CD4-positive, alpha-beta T cell treated with Interleukin-2 at 100 ng/mL for 4 hours (primary cell): ENCODE measurements at regions not wholly inside any gene's neighbourhood (a gene's known extent, or its start where the extent isn't known, plus 50 kb on each side); places are given as distances from the start of the nearest gene placed in this dataset.
A peak's percentile ranks its signal among the peaks of the same experiment; 100 is the strongest.

ENCODE experiments used
- DNase-seq: peaks from one replicate; pipeline ENCODE4 v3.0.0-alpha.2; 2020; ENCODE audit warnings: low spot score

DNA sequence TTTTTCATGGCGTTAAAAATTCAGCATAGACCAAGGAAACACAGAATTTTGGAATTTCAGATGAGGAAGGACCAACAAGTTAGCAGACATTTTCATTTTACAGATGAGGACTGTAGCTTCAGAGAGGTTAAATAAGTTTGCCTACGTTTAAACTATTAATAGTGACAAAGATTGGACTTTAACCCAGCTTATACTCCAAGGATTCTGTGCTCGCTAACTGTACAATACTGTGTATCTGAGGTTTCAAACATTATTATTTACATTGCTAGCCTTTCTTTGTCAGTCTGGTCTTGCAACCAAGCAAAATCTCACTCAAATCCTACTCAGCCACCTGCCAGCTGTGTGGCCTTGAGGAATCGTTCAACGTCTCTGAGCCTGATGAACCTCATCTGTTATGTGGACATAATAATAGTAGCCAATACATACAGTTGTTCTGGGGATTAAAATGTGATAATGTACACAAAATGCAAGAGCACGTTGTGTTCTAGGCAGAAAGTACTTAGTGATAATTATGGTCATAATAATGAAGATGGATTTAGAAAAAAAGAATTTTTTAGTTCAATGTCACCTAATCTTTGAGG, 462.4 kb upstream of the TRIB2 start:
- no peak for DNase-seq

DNA sequence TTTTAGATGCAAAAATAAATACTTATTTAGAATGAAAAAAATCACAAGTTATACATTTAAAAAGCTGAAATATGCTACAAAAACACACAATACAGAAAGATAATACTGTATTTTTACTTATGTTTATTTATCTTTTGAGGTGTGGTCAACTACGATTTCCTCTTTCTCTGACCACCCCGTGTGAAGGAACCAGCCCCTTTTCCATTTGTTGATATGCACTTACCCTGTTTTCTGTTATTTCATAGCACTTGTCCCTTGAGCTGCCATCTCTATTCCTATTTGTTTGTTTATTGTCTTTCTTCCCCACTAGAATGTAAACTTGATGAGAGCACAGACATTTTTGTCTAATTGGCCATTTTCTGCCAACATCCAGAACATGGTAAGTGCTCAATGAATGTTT, 460.5 kb upstream of the TRIB2 start:
- DNase-seq = no peak

DNA sequence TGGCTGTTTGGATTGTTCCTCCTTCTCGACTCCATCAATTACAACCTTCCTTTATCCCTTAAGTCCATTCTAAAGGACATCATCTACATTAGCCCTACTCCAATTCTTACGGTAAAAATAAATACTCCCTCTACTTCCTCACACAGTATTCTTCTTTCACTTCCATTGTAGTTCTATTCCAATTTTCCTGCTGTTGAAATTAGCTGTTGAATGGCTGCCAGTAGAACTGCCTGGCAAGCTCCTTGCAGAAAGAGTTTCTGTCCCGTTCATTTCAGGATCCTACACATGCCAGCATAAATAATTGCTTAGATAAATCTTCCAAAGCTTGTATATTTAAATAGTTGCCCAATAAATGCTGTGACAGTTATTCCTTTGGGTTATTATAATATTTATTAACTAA, 459.3 kb upstream of the TRIB2 start:
- DNase-seq = no peak

DNA sequence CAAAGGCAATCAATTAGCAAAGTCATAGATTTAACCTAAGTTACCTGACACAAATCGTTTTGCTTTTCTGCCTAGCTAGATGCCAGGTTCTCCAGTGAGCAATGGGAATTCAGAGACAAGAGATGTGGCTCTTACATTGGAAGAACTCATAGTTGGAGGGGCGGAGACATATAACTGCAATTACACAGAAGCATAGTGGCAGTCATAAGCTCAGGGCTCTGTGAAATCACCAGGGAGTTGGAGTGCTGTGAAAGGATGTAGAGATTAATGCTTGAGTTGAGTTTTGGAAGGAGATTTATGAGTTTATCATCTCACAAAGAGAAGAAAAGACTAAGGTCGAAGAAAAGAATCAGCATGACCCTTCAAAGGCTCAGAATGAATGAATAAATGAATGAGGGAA, 457.2 kb upstream of the TRIB2 start:
- DNase-seq = no peak

DNA sequence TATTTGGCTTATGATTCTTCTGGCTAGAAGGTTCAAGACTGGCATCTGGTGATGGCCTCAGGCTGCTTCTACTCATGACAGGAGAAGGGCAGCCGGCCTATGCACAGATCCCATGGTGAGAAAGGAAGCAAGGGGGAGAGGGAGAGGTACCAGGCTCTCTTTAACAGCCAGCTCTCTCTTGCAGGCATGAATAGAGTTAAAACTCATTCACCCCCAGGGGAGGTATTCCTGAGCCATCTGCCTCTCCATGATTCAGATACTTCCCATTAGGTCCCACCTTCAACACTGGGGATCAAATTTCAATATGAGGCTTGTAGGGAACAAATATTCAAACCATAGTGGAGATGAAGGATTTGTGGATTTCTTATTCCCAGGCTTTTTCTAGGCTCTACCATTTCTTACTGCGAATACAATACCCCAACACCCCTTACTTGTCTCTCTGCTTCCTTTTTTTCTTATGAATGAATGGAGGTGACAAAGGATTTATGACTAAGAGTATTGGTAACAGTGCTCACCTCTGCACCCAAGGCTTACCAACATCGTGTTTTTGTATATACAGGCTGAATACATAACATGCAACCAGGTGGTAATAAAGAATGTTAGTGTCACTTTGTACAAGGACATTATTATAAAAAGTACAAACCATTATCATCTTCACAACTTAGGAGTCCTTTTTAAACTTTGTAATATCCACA, 454.6 kb upstream of the TRIB2 start:
- no peak for DNase-seq

DNA sequence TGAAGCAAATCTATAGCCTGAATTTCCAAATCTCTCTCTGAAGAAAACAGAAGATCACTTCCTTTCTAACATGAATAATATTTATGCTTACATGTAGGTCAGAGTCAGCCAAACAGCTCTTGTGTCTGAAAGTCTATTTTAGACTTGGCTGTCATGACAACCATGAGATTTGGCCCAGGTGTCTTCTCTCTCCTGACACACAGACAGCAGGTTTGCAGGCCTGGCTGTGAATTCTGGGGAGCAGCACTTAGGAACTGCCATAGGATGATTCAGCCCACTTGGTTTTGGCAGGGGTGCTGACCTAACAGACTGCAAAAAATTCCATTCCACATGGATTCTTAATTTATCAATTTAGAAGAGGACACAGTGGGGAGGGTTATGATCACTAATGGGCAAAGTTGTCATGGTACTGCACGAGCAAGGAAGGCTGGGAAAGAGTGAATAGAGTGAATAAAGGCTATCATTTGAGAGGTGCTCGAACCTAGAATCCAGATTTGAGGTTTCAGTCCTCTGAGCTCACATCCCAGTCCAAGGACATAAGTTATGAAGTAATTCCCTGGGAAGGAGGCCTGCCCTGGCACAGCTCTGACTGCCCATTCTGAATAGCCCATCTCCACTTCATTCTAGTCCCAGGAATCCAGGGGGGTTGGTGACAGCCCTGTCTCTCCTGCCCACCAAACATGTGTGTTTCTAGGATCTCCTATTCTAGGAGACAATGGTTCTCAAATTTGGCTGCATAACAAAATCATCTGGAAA, 453.9 kb upstream of the TRIB2 start:
- DNase-seq = peak; percentile 3

DNA sequence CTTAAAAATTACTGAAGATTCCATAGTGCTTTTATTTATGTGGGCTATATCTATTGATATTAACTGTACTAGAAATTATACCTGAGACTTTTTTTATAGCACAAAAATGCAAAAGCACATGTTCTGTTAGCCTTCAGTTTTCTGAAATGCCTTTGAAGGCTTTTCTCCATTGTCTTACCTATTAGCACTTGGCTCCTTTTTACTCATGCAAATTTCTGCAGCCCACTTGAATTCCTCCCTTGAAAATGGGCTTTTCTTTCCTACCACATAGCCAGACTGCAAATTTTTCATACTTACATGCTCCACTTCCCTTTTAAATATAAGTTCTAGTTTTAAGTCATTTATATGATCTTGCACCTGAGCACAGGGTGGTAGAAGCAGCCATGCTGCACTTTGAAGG, 453.0 kb upstream of the TRIB2 start:
- no peak for DNase-seq

DNA sequence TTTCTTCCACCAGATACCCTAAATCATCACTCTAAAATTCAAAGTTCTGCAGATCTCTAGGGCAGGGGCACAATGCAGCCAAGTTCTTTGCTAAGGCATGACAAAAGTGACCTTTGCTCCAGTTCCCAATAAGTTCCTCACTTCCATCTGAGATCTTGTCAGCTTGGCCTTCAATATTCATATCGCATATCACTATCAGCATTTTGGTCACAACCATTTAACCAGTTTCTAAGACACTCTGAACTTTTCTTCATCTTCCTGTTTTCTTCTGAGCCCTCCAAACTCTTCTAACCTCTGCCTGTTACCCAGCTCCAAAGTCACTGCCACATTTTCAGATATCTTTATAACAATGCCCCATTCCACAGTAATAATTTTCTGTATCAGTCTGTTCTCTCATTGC, 452.6 kb upstream of the TRIB2 start:
- DNase-seq = no peak

DNA sequence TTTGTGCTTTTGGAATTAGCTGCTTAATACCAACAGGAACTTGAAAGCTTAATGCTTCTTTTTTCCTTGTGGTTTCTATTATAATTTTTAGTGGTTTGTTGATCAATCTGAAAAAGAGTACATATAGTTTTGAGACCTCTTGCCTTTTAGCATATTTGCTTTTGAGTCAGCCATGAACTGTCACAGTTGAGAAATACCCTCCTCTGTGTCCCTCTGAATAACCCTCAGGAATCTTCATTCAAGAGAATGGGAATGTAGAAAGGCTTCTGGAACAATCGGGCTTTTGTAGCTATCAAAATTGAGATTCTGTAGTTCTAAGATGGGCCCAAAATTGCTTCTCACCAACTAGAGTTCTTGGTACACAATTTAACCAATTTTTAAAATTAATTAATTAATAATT, 451.1 kb upstream of the TRIB2 start:
- no peak for DNase-seq

DNA sequence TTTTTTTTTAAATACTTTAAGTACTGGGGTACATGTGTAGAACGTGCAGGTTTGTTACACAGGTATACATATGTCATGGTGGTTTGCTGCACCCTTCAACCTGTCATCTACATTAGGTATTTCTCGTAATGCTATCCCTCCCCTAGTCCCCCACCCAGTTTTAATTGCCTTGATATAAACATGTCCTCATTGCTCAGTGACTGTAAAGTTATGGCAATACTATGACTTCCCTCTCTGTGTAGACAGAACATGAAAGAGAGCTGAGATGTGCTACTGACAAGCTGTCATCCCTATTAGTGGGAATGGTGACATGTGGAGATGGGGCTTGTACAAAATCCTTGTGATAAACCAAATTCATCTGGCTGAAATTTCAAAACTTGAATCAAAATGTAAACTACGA, 449.7 kb upstream of the TRIB2 start:
- DNase-seq = no peak

DNA sequence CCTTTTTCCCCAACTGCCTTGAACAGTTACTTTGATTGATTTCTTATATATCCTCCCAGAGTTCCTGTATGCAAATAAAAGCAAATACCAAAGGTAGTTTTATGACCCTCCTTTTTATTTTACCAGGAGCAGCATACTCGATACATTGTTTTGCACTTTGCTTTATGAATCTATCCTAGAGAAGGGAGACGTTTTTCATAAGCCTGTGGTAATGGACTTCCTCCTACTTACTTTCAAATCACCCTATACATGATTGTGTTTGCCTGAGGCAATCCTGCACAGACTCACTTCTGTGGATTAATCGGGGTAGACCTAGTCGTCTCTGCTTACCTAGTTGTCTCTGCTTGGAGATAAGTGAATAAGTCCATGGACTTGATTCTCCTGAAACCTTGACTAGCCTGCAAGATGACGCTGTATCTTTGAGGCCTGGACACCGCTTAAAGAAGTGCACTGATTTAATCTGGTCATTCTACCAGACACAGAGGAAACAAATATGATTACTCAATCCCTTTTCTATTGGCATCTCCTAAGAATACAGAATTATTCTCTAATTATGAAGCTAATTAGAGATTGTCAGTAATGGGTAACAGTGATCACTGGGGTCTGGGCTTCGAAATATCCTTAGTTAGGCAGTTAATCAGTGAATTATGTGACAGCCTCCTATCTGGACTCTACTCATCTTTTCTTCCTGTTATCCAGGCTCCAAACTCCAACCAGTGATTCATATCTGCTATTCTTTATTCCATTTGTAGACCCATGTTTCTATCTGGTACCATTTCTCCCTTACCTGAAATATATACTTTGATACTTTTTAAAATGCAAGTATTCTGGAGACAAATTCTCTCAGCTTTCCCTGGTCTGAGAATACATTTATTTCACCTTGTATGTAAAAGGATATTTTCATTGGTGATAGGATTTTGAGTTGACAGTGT, 447.4 kb upstream of the TRIB2 start:
- no peak for DNase-seq

DNA sequence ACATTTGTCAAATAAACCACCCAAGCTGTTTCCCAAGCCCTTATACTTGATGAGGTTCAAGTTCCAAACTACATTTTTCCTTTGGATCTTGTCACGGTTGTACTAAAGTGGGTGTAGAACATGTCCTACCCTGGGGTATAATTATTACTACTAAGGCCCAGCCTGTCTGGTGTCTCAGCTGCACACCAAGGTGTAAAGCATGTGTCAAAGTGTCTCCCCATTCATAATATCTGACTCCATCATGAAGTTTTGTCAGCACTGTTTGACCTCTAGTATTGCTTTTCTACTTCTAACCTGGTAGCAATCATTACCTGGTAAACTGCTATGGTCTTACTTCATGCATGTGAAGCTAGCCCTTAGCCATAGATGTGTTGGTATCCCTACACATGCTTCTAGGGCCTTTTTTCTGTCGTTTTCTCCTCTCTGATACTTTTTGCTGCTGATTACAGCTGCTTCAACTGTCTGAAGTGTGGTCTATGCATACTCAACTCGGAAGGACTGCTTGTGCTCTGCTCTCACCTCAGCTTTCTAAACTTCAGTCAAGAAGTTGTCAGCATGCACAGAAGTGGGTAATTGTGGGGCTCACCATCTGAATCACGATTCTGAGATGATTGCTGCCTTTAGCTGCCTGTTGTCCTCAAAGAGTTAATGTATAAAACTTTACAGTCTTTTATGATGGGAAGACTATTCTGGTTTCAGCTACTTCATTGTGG, 445.7 kb upstream of the TRIB2 start:
- no peak for DNase-seq

DNA sequence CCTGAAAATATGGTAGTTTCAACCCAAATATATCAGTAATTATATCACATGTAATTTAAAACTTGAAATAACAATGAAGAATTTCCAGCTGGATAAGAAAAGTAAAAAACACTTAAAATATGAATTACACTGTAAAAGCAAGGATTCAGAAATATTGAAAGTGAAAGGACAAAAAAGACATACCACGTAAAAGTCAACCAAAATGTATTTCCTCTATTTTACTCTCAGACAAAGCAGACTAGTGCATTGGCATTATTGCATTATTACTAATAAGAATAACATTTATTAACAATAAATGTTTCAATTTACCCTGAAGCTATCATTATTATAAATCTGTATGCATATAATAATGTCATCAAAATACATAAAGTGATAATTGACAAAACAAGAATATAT, 445.1 kb upstream of the TRIB2 start:
- DNase-seq = no peak

DNA sequence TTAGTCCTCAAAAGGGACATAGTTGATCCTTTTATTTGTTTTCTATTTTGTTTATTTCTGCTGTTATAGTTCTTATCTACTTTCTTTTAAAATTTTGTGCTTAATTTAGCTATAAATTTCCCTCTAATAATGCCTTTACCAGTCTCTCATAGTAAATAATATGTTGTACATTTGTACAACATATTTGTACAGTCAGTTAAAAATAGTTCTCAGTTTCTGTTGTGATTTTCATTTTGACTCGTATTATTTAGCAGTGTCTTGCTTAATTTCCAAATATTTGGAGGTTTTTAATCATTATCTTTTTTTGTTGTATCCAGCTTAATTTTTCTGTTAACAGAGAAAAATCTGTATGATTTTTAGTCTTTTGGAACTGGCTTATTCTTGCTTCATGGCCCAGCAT, 443.6 kb upstream of the TRIB2 start:
- DNase-seq = no peak

DNA sequence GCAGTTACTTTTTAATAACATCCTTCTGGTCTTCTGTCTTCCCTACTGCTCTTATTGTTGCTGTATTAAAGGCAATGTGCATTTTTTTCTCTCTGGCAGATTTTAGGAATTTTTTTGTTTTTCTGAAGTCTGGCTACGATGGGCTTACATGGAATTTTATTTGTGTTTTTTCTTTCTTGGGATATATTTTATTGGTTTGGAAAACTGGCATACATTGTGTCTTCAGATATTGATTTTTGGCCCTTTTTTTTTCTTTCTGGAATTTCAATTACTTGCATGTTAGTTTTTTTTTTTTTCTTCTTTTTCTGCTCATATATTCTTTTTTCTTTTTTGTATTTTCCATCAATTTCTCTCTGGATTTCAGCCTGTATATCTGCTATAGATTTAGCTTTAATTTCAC, 442.1 kb upstream of the TRIB2 start:
- no peak for DNase-seq

DNA sequence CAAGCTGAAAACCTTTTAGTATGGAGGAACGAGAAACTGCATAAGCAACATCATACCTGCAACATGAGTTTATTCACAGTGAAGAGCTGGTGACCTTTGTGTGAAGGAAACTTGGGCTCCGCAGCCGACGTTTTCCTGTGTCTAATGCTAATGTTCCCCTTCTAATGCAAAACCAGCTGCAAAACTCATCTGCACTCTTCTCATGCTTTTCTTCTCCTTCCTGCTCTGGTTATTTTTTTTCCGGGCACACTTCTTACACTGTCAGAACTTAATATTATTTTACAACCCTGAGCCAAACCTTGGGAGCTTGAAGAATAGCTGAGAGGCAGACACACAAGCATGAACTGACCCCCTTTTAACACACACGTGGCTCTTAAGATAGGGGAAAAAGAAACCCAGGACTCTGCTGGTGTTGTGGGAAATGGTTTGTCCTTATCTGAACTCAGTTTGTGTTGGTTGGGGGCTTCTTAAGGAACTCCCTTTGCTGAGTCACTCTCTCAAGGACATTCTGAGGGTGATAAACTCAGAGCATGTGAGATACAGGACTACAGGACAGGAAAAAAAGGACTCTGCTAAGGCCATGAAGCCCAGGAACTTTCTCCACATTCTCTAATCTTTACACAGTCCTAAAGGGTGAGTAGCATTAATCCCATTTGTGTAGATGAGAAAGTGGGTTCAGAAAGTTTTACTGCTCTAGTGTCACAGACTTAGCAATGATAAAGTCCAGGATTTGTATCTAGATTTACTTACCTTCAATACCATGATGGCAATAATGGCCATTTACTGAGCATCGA, 439.3 kb upstream of the TRIB2 start:
- no peak for DNase-seq

DNA sequence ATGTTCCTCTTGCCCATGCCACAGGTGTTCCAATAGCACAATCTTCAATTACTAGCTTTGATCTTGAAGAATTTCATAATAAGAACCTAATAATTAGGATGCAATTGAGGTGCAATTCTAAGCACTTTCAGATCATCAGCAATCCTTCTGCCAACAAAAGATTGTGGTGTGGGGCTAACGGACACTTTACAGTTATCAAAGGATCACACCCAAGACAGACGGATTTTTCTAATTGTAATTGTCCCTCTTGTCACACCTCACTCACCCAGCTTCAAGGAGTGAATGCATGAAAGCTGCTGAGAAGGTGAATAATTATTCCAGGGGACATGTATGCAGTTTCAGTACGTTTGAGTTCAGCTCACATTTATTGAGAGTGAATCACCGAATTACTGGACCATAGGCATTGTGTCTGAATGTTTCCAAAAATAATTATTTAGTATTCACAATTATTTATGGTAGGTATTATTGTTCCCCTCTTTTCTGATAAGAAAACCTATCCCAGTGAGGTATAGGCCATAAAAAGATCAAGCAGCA, 438.5 kb upstream of the TRIB2 start:
- DNase-seq = no peak

DNA sequence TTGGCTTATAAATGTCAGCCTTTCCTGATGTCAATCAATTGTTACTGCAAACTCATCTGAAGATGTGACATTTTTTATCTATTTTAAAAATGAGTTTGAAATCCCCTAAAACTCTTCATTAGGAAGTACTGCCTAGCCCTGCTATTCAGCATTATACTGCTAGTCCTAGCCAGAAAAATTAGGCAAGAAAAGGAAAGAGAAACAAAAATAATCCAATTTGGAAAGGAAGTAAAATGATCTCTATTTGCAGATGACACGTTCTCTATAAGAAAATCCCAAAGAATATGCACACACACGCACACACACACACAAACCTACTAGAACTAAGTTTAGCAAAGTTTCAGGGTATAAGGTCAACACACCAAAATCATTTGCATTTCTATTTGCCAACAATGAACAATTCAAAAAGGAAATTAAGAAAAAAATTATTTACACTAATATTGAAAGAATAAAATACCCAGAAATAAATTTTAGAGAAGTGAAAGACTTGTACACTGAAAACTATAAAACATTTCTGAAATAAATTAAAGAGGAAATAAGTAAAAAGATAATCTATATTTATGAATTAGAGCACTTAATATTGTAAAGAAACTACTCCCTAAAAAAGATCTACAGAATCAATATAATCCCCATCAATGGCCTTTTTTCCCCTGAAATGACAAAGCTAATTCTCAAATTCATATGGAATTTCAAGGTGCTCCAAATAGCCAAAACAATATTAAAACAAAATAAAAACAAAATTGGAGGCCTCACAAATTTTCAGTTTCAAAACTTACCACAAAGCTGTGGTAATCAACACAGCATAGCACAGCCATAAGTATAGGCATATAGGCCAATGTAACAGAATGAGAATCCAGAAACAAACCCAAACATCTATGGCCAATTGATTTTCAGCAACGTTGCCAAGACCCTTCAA, 433.7 kb upstream of the TRIB2 start:
- DNase-seq = no peak

DNA sequence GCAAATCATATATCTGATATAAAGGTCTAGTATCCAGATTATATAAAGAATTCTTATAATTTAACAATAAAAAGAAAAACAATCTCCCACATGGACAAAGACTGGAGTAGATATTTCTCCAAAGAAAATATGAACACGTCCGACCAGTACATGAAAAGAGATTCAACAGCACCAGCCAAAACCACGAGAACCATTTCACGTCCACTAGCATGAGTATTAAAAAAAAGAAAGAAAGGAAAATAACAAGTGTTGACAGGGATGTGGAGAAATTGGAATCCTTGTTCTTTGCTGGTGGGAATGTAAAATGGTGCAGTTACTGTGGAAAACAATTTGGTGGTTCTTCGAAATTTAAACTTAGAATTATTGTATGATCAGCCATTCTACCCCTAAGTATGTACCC, 432.7 kb upstream of the TRIB2 start:
- DNase-seq = no peak

DNA sequence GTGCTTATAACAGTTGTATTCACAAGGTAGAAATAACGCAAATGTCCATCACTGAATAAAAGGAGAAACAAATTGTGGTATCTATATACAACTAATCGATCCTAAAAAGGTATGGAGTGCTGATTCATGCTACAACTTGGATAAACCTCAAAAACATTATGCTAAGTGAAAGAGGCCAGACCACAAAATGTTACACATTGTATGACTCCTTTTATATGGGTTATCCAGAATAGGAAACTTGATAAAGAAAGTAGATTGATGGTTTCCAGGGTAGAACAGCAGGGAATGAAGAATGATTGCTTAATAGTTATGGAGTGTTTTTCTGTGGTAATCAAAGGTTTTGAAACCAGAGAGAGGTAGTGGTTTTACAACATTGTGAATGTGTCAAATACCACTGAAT, 432.2 kb upstream of the TRIB2 start:
- DNase-seq = no peak
